H1 (cell line): ENCODE measurements at regions not wholly inside any gene's neighbourhood (a gene's known extent, or its start where the extent isn't known, plus 50 kb on each side); places are given as distances from the start of the nearest gene placed in this dataset.

ENCODE experiments used
- CTCF ChIA-PET: fragments of 300-600 bp; sonication (Branson Sonifier 250); formaldehyde crosslinking; loops from one replicate; lab custom pipeline; 2021; ENCODE audit not compliant: partially characterized antibody; lab: Charles Lee
- POLR2A ChIA-PET: fragments of 300-600 bp; sonication (Branson Sonifier 250); formaldehyde crosslinking; loops from one replicate; lab custom pipeline; 2021; ENCODE audit warnings: inconsistent platforms; ENCODE audit not compliant: partially characterized antibody; lab: Charles Lee
- DNase-seq, 2 experiments: peaks; one replicate each; pipeline versions ENCODE4 v3.0.0 to v3.0.0-alpha.2; 2010 to 2022; ENCODE audit warnings: low spot score in 2 of 2, low read depth in 1 of 2, mixed read lengths in 1 of 2
- FAIRE-seq: peaks from 2 replicates; lab custom pipeline; 2011; peaks lifted over from hg19 to GRCh38; lab: Jason Lieb, UNC
- H2AFZ ChIP-seq: 2 replicates; pipeline ENCODE4 v1.8.1; 2012; ENCODE audit warnings: low read length, inconsistent platforms
- H2AK5ac ChIP-seq: 2 replicates; pipeline ENCODE4 v1.6.1; 2013; ENCODE audit warnings: low read depth, low read length
- H2BK120ac ChIP-seq: replicated peaks from 2 replicates; pipeline ENCODE3; 2013; ENCODE audit warnings: low read depth, low read length, inconsistent platforms
- H2BK12ac ChIP-seq: 2 replicates; pipeline ENCODE4 v1.6.1; 2013; ENCODE audit warnings: low read depth, low read length
- H2BK15ac ChIP-seq: 2 replicates; pipeline ENCODE4 v1.6.1; 2013; ENCODE audit warnings: low read length
- H2BK20ac ChIP-seq: 2 replicates; pipeline ENCODE4 v1.6.1; 2013; ENCODE audit warnings: low read length
- H2BK5ac ChIP-seq: 2 replicates; pipeline ENCODE4 v1.6.1; 2013; ENCODE audit warnings: low read depth, low read length
- H3K14ac ChIP-seq: 2 replicates; pipeline ENCODE4 v1.6.1; 2013; ENCODE audit warnings: inconsistent platforms; ENCODE audit not compliant: insufficient read length
- H3K18ac ChIP-seq: 2 replicates; pipeline ENCODE4 v1.6.1; 2013; ENCODE audit warnings: low read length; ENCODE audit errors: extremely low read depth
- H3K23ac ChIP-seq: 2 replicates; pipeline ENCODE4 v1.6.1; 2013; ENCODE audit warnings: inconsistent platforms; ENCODE audit not compliant: insufficient read length
- H3K23me2 ChIP-seq: 2 replicates; pipeline ENCODE4 v1.6.1; 2013; ENCODE audit warnings: low read depth, low read length
- H3K27ac ChIP-seq: 2 replicates; pipeline ENCODE4 v1.6.1; 2011; ENCODE audit warnings: low read depth, low read length, inconsistent platforms
- H3K27me3 ChIP-seq, 4 experiments: replicated peaks in 1 of 4; 1 replicate in 1 of 4; 2 replicates in 3 of 4; pipeline versions ENCODE4 v1.6.1 to v1.8.1; 2011 to 2013; ENCODE audit warnings: low read length in 3 of 4, mild to moderate bottlenecking in 3 of 4, inconsistent platforms in 2 of 4, mixed read lengths in 2 of 4, moderate library complexity in 1 of 4; ENCODE audit not compliant: control insufficient read depth in 3 of 4, insufficient read depth in 3 of 4; ENCODE audit errors: extremely low read depth in 1 of 4
- H3K36me3 ChIP-seq, 4 experiments: 2 replicates each; pipeline versions ENCODE4 v1.6.1 to v1.8.1; 2011 to 2013; ENCODE audit warnings: mild to moderate bottlenecking in 4 of 4, low read length in 3 of 4, moderate library complexity in 2 of 4, control low read depth in 1 of 4, inconsistent platforms in 1 of 4; ENCODE audit not compliant: insufficient read depth in 4 of 4, control insufficient read depth in 2 of 4
- H3K4ac ChIP-seq: replicated peaks from 2 replicates; pipeline ENCODE3; 2013; ENCODE audit warnings: low read length, low read depth, mixed read lengths, inconsistent platforms; ENCODE audit not compliant: insufficient read length
- H3K4me1 ChIP-seq, 4 experiments: replicated peaks in 1 of 4; 1 replicate in 1 of 4; 2 replicates in 3 of 4; pipeline versions ENCODE4 v1.6.1 to v1.8.1; 2011 to 2013; ENCODE audit warnings: low read length in 3 of 4, inconsistent platforms in 2 of 4, mixed read lengths in 1 of 4; ENCODE audit not compliant: insufficient read depth in 4 of 4, control insufficient read depth in 3 of 4
- H3K4me2 ChIP-seq, 2 experiments: 2 replicates each; pipeline versions ENCODE4 v1.6.1 to v1.8.1; 2011 to 2013; ENCODE audit warnings: low read depth in 2 of 2, low read length in 2 of 2, control low read depth in 1 of 2, inconsistent platforms in 1 of 2, mild to moderate bottlenecking in 1 of 2; ENCODE audit not compliant: insufficient read depth in 1 of 2
- H3K4me3 ChIP-seq, 4 experiments: fragments of 200-600, 300-600 bp in 1 of 4; sonication (generic), shearing (Covaris generic), sonication (Bioruptor Twin) in 1 of 4; 2 replicates each; pipeline versions ENCODE4 v1.5.1 to v1.8.1; 2011 to 2016; ENCODE audit warnings: low read length in 4 of 4, low read depth in 3 of 4, control low read depth in 2 of 4, inconsistent platforms in 2 of 4, mild to moderate bottlenecking in 2 of 4, mixed read lengths in 1 of 4, moderate library complexity in 1 of 4; ENCODE audit not compliant: insufficient read depth in 2 of 4; ENCODE audit errors: extremely low read depth in 1 of 4
- H3K56ac ChIP-seq: replicated peaks from 2 replicates; pipeline ENCODE3; 2013; ENCODE audit warnings: low read depth, mild to moderate bottlenecking, mixed read lengths, low read length, inconsistent platforms; ENCODE audit not compliant: insufficient read length
- H3K79me1 ChIP-seq: 2 replicates; pipeline ENCODE4 v1.6.1; 2013; ENCODE audit warnings: low read depth, low read length, control low read depth
- H3K79me2 ChIP-seq, 2 experiments: 2 replicates each; pipeline versions ENCODE4 v1.6.1 to v1.8.1; 2012 to 2013; ENCODE audit warnings: low read length in 2 of 2, mild to moderate bottlenecking in 2 of 2, inconsistent platforms in 1 of 2; ENCODE audit not compliant: insufficient read depth in 2 of 2, control insufficient read depth in 1 of 2
- H3K9ac ChIP-seq, 4 experiments: replicated peaks in 1 of 4; 1 replicate in 1 of 4; 2 replicates in 3 of 4; pipeline versions ENCODE4 v1.6.1 to v1.8.1; 2011 to 2013; ENCODE audit warnings: low read depth in 3 of 4, low read length in 3 of 4, control low read depth in 2 of 4, mild to moderate bottlenecking in 2 of 4, moderate library complexity in 2 of 4, inconsistent platforms in 1 of 4; ENCODE audit errors: extremely low read depth in 1 of 4
- H3K9me3 ChIP-seq, 2 experiments: 2 replicates each; pipeline versions ENCODE4 v1.6.1 to v1.8.1; 2012 to 2013; ENCODE audit warnings: mild to moderate bottlenecking in 2 of 2, moderate library complexity in 2 of 2, control low read depth in 1 of 2, inconsistent platforms in 1 of 2, low read depth in 1 of 2, low read length in 1 of 2, mixed read lengths in 1 of 2; ENCODE audit not compliant: insufficient read depth in 2 of 2
- H4K20me1 ChIP-seq, 2 experiments: replicated peaks in 1 of 2; 2 replicates each; pipeline versions ENCODE3 to v1.8.1; 2011 to 2013; ENCODE audit warnings: inconsistent platforms in 2 of 2, low read length in 2 of 2, mild to moderate bottlenecking in 1 of 2; ENCODE audit not compliant: insufficient read depth in 2 of 2, control insufficient read depth in 1 of 2
- H4K5ac ChIP-seq: 2 replicates; pipeline ENCODE4 v1.6.1; 2013; ENCODE audit warnings: low read length, low read depth, mixed read lengths, inconsistent platforms; ENCODE audit not compliant: insufficient read length
- H4K8ac ChIP-seq: 2 replicates; pipeline ENCODE4 v1.8.0; 2013; ENCODE audit warnings: mild to moderate bottlenecking, moderate library complexity, low read length, inconsistent platforms; ENCODE audit not compliant: insufficient read depth; ENCODE audit errors: extremely low read depth
- H4K91ac ChIP-seq: replicated peaks from 2 replicates; pipeline ENCODE3; 2013; ENCODE audit warnings: low read length, mixed read lengths, inconsistent platforms; ENCODE audit not compliant: insufficient read length
- BCL11A ChIP-seq, 2 experiments: IDR thresholded peaks; one replicate each; pipeline ENCODE4 v1.6.1; 2011; ENCODE audit warnings: low read depth in 2 of 2, low read length in 2 of 2, mild to moderate bottlenecking in 2 of 2
- KDM1A ChIP-seq: fragments of 200-600, 300-600 bp; sonication (generic); IDR thresholded peaks from 2 replicates; pipeline ENCODE4 v1.7.1; 2016; ENCODE audit warnings: mild to moderate bottlenecking, low read length, borderline replicate concordance
- SRF ChIP-seq: IDR thresholded peaks from 2 replicates; pipeline ENCODE4 v1.6.1; 2011; ENCODE audit warnings: mild to moderate bottlenecking, low read depth, low read length, moderate library complexity
- YY1 ChIP-seq: IDR thresholded peaks from 2 replicates; pipeline ENCODE4 v1.6.1; 2011; ENCODE audit warnings: low read depth, mild to moderate bottlenecking, low read length
- WGBS, 2 experiments: shearing (Covaris generic) in 1 of 2; methylation state at CpG; one replicate each; pipeline versions ENCODE4 v1.1.6 to v1.1.7; 2013 to 2015; ENCODE audit warnings: low lambda C conversion rate in 2 of 2, mixed read lengths in 2 of 2, inconsistent platforms in 1 of 2, low coverage in 1 of 2, missing lambda C conversion rate in 1 of 2; ENCODE audit not compliant: insufficient replicate concordance in 2 of 2, insufficient coverage in 1 of 2, insufficient read length in 1 of 2; ENCODE audit errors: extremely low coverage in 1 of 2, missing lambda C conversion rate in 1 of 2; 5-methylcytosine and 5-hydroxymethylcytosine counted together

DNA sequence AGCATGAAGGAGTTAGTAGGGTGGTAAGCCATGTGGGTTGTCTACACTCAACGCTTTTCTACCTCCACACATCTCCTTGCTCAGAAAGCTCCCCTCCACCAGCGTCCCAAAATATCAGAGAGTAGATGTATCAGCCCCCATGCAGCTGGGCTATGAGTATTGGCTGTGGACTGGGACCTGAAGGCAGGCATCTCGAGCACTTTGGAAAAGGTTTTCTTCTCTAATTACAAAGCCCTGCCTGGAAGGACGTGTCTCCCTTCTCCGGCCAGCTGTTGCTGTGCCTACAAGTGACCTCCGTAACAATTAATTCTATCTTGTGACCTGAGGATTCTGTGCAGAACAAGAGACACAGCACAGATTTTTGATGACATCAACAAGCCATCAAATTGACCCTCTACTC, 142.0 kb upstream of the RUNX1 start:
- H2BK5ac ChIP-seq, result no peak overlapping the region

More for the DNA sequence above, 142.0 kb upstream of the RUNX1 start:
- POLR2A ChIA-PET, result no interaction called here
- H3K27me3 ChIP-seq, result no peaks in the 10 kb centered on the region
- no peaks in the 10 kb centered on the region for H3K4me1 ChIP-seq
- DNase-seq (no peak), FAIRE-seq (no peak)
- H3K23ac ChIP-seq, result no peak overlapping the region
- H3K36me3 ChIP-seq, result no peaks in the 10 kb centered on the region
- no peak overlapping the region for H3K4me2 ChIP-seq
- whole genome bisulfite sequencing, 2 experiments, result 92% methylated on average over 6 of the region's 6 CpGs; no CpG with 5 or more reads in 1 of the 2 experiments
- no peaks in the 10 kb centered on the region for H3K79me2 ChIP-seq
- H2BK15ac ChIP-seq, result no peak overlapping the region
- H4K91ac ChIP-seq, result no peak overlapping the region
- no peaks in the 10 kb centered on the region; the same call in 1 of the 2 replicates for H3K23me2 ChIP-seq
- H3K4ac ChIP-seq, result no peak overlapping the region
- no peak overlapping the region for H2AFZ ChIP-seq
- H3K18ac ChIP-seq, result no peak overlapping the region
- no peak overlapping the region for H4K5ac ChIP-seq
- no peaks in the 10 kb centered on the region for H3K9me3 ChIP-seq
- H3K27ac ChIP-seq, result no peak overlapping the region
- no peak overlapping the region for H3K9ac ChIP-seq
- no peaks in the 10 kb centered on the region for H3K79me1 ChIP-seq
- no peak overlapping the region for H2BK20ac ChIP-seq
- H4K8ac ChIP-seq, result no peak overlapping the region
- no peaks in the 10 kb centered on the region for H4K20me1 ChIP-seq
- CTCF ChIA-PET, result no interaction called here
- no peak overlapping the region for H3K14ac ChIP-seq
- TF ChIP-seq BCL11A (IDR thresholded peaks at IDR 0.05; ENCODE audit: low read depth in 2 of 2, low read length in 2 of 2) (no peak), SRF (no peak), KDM1A (no peak), YY1 (no peak)
- H3K56ac ChIP-seq, result no peak overlapping the region
- H2BK120ac ChIP-seq, result no peak overlapping the region
- H2BK12ac ChIP-seq, result no peak overlapping the region
- no peak overlapping the region for H2AK5ac ChIP-seq
- no peak overlapping the region for H3K4me3 ChIP-seq
